Neural progenitor cell (in vitro differentiated cells): ENCODE measurements at regions not wholly inside any gene's neighbourhood (a gene's known extent, or its start where the extent isn't known, plus 50 kb on each side); places are given as distances from the start of the nearest gene placed in this dataset.

Experiments
- CTCF ChIP-seq: fragments of 200-600 bp; sonication (generic); IDR thresholded peaks from 2 replicates; pipeline ENCODE4 v1.5.1; 2017; ENCODE audit warnings: antibody characterized with exemption, mild to moderate bottlenecking
- EZH2 ChIP-seq: fragments of 200-600 bp; sonication (generic); IDR thresholded peaks from 2 replicates; pipeline ENCODE4 v1.6.1; 2017; ENCODE audit warnings: antibody characterized with exemption, mild to moderate bottlenecking, moderate library complexity

GRCh38 chr7:132720835-132721234 is 144.6 kb upstream of the PLXNA4 start:
- TF ChIP-seq CTCF = no peak
- TF ChIP-seq EZH2 = no peak
